Thyroid gland (tissue), 4 donors: ENCODE measurements at regions not wholly inside any gene's neighbourhood (a gene's known extent, or its start where the extent isn't known, plus 50 kb on each side); places are given as distances from the start of the nearest gene placed in this dataset.

Experiments used
- CTCF ChIP-seq, 6 experiments: fragments of 200-600 bp in 3 of 6; fragments of 450-650 bp in 3 of 6; sonication (generic) in 3 of 6; IDR thresholded peaks; one replicate each; pipeline ENCODE4 v1.5.1; 2016 to 2019; ENCODE audit warnings: antibody characterized with exemption in 6 of 6, mild to moderate bottlenecking in 2 of 6, inconsistent platforms in 1 of 6, moderate library complexity in 1 of 6
- POLR2A ChIP-seq, 2 donors: fragments of 450-650 bp; IDR thresholded peaks; one replicate each; pipeline ENCODE4 v1.6.1; 2017; ENCODE audit warnings: antibody characterized with exemption in 2 of 2, mild to moderate bottlenecking in 2 of 2, moderate library complexity in 1 of 2

- TF ChIP-seq CTCF (IDR thresholded peaks at IDR 0.05) = no peak
- no peak for TF ChIP-seq POLR2A (IDR thresholded peaks at IDR 0.05)
These were observed 77.1 kb upstream of the PRMT6 start for GRCh38 chr1:106979371-106979770.
